Neural crest cell (in vitro differentiated cells): ENCODE measurements at regions not wholly inside any gene's neighbourhood (a gene's known extent, or its start where the extent isn't known, plus 50 kb on each side); places are given as distances from the start of the nearest gene placed in this dataset.

Source experiments
- DNase-seq: peaks from one replicate; pipeline ENCODE4 v3.0.0; 2021; ENCODE audit warnings: low read depth, mixed read lengths, low spot score
- H3K27ac Mint-ChIP-seq: one replicate; pipeline ENCODE4 v1.8.0; 2021; ENCODE audit warnings: mild to moderate bottlenecking, mixed read lengths; ENCODE audit not compliant: unreplicated experiment
- H3K27me3 Mint-ChIP-seq: 2 replicates; pipeline ENCODE4 v1.8.0; 2021; ENCODE audit warnings: low read depth, mild to moderate bottlenecking, mixed read lengths
- H3K36me3 Mint-ChIP-seq: 2 replicates; pipeline ENCODE4 v1.8.0; 2021; ENCODE audit warnings: low read depth, mild to moderate bottlenecking, mixed read lengths
- H3K4me1 Mint-ChIP-seq: 2 replicates; pipeline ENCODE4 v1.8.0; 2021; ENCODE audit warnings: mixed read lengths
- H3K4me3 Mint-ChIP-seq: one replicate; pipeline ENCODE4 v1.8.0; 2021; ENCODE audit warnings: mild to moderate bottlenecking, mixed read lengths
- H3K9me3 Mint-ChIP-seq: 2 replicates; pipeline ENCODE4 v1.8.0; 2021; ENCODE audit warnings: mixed read lengths
- TF ChIP-seq, protein P1 (sequence below): fragments of 200-600 bp; sonication (generic); conservative IDR thresholded peaks from 2 replicates; pipeline ENCODE4 v1.5.0; 2021; ENCODE audit warnings: antibody characterized with exemption, mild to moderate bottlenecking

DNA sequence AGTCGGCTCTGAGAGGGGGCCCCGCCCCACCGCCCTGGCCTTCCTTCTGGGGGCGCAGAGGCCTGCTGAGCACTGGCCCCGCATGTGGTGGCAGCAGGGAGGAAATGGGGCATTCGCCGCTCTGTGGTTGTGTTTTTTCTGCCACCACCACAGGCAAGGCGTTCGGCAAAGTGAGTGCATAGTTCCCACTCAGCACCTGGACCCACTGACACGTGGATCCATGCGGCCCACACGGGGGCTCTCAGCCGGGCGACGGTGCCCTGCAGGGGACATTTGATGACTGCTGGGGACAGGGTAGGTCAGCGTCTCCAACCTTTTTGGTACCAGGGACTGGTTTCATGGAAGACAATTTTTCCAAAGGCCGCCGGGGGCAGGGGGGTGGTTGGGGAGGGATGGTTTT, 70.9 kb downstream of the ENGASE start:
- H3K4me1 Mint-ChIP-seq: no peaks in the 10 kb centered on the region
- peaks cover 5% of the 10 kb centered on the region for H3K27me3 Mint-ChIP-seq
- no peak overlapping the region for H3K4me3 Mint-ChIP-seq
- H3K27ac Mint-ChIP-seq: no peak overlapping the region
- DNase-seq: no peak
- TF ChIP-seq, protein P1, sequence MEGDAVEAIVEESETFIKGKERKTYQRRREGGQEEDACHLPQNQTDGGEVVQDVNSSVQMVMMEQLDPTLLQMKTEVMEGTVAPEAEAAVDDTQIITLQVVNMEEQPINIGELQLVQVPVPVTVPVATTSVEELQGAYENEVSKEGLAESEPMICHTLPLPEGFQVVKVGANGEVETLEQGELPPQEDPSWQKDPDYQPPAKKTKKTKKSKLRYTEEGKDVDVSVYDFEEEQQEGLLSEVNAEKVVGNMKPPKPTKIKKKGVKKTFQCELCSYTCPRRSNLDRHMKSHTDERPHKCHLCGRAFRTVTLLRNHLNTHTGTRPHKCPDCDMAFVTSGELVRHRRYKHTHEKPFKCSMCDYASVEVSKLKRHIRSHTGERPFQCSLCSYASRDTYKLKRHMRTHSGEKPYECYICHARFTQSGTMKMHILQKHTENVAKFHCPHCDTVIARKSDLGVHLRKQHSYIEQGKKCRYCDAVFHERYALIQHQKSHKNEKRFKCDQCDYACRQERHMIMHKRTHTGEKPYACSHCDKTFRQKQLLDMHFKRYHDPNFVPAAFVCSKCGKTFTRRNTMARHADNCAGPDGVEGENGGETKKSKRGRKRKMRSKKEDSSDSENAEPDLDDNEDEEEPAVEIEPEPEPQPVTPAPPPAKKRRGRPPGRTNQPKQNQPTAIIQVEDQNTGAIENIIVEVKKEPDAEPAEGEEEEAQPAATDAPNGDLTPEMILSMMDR: no peak
- no peaks in the 10 kb centered on the region for H3K9me3 Mint-ChIP-seq
- no peaks in the 10 kb centered on the region for H3K36me3 Mint-ChIP-seq

DNA sequence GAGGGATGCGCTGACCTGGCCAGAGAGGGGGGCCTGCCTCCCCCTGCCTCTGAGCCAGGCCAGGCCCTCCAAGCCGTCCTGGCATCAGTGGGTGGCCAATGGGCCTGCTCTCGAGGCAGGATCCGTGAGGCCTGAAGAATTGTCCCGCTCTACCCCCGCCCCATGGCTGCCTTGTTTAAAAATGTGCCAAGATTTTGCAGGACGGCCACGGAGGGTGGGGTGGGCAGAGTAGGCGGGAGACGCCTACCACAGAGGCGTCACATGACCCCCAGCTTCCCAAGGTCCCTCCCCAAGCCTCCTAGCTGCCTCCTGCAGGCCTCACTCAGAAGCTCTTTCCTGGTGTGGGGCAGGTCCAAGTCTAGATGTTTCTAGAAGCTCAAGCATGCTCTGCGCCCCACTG, 69.5 kb downstream of the ENGASE start:
- H3K27ac Mint-ChIP-seq: no peak overlapping the region
- no peak overlapping the region for H3K4me3 Mint-ChIP-seq
- H3K9me3 Mint-ChIP-seq: no peaks in the 10 kb centered on the region
- peaks cover 5% of the 10 kb centered on the region for H3K27me3 Mint-ChIP-seq
- DNase-seq: no peak
- H3K4me1 Mint-ChIP-seq: no peaks in the 10 kb centered on the region
- H3K36me3 Mint-ChIP-seq: no peaks in the 10 kb centered on the region
- TF ChIP-seq, protein P1: no peak

DNA sequence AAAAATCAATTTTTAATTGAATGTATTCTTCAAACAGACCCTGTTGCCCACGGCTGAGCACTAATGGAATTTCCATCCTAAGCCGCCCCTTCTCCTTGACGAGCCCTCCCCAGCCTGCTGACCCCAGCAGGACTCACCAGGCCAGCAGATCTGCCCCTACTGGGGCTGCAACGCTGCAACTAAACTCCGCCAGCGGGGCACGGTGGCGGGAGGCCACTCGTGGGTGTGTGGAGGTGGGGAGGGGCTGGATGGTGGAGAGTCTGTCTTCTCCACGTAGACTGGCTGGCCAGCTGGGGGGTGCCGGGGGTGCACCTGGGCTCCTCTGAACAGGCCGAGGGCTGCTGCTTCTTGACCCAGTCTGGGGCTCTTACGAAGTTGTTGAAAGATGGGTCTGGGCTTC, 67.8 kb downstream of the ENGASE start:
- H3K9me3 Mint-ChIP-seq: no peaks in the 10 kb centered on the region
- DNase-seq: no peak

DNA sequence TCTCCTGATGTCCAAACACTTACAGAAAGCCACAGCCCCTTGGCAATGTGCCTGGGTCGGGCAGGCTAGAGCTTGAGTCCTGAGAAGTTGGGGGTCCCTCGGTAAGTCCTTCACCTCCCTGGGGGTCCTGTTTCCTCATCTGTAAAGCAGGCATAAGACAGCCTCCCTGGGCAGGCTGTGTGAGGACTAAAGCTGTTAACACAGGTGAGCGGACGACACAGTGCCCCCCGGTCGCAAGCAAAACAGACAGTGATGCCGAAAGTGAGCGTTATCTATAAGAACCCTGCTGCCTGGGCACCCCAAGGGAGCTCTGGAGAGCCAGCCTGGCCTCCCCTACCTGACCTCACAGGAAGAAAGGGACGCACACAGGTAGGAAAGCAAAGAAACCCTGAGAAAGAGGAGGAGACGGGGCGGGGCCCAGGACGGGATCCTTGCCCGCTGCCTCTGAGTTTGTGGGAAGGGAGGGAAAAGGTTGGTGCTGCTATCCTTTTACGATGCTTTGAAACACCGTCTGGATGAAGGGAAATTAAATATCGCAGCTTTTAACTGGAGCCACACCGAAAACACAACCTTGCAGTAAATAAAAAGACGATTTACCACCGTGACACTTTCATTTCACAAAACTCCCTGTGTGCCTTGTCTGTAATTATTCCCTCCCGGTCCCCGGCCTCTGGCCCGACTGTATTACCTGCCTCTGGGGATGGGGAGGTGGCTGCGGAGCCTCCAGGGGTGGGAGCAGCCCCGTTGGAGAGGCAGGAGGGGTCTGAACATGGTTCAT, 67.1 kb downstream of the ENGASE start:
- Mint-ChIP-seq H3K4me3 (no peak overlapping the region), H3K4me1 (no peaks in the 10 kb centered on the region), H3K27me3 (peaks cover 5% of the 10 kb centered on the region), H3K9me3 (no peaks in the 10 kb centered on the region), H3K27ac (no peak overlapping the region), H3K36me3 (no peaks in the 10 kb centered on the region)
- TF ChIP-seq, protein P1: no peak
- no peak for DNase-seq

More for the DNA sequence above, 67.8 kb downstream of the ENGASE start:
- Mint-ChIP-seq H3K4me1 (no peaks in the 10 kb centered on the region), H3K27me3 (peaks cover 5% of the 10 kb centered on the region), H3K36me3 (no peaks in the 10 kb centered on the region), H3K4me3 (no peak overlapping the region), H3K27ac (no peak overlapping the region)
- TF ChIP-seq, protein P1: no peak

DNA sequence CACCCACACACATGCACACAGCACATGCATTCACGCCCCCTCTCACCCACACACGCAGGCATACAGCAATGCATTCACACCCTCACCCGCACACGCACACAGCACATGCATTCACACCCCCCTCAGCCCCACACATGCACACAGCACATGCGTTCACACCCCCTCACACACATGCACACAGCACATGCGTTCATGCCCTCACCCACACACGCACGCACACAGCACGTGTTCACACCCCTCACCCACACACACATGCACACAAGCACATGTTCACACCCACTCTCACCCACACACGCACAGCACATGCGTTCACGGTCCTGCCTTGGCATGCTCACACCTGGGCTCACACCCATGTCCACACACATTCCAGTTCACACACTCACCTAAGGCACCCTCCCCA, 64.2 kb downstream of the ENGASE start:
- no peak overlapping the region for H3K27ac Mint-ChIP-seq
- no peak overlapping the region for H3K4me3 Mint-ChIP-seq
- no peaks in the 10 kb centered on the region for H3K9me3 Mint-ChIP-seq
- no peaks in the 10 kb centered on the region for H3K36me3 Mint-ChIP-seq
- peaks cover 5% of the 10 kb centered on the region for H3K27me3 Mint-ChIP-seq
- no peak for DNase-seq
- TF ChIP-seq, protein P1: no peak
- no peaks in the 10 kb centered on the region for H3K4me1 Mint-ChIP-seq
